Lower leg skin (tissue), 3 donors: ENCODE measurements at regions not wholly inside any gene's neighbourhood (a gene's known extent, or its start where the extent isn't known, plus 50 kb on each side); places are given as distances from the start of the nearest gene placed in this dataset.

Experiments
- POLR2A ChIP-seq, 2 donors: fragments of 450-650 bp; IDR thresholded peaks; one replicate each; pipeline ENCODE4 v1.6.1; 2016 to 2017; ENCODE audit warnings: antibody characterized with exemption in 2 of 2, mild to moderate bottlenecking in 1 of 2, moderate library complexity in 1 of 2
- TF ChIP-seq, protein P1 (sequence below), 3 donors: fragments of 450-650 bp; IDR thresholded peaks; one replicate each; pipeline ENCODE4 v1.5.1; 2016; ENCODE audit warnings: antibody characterized with exemption in 3 of 3, mild to moderate bottlenecking in 3 of 3, moderate library complexity in 2 of 3

DNA sequence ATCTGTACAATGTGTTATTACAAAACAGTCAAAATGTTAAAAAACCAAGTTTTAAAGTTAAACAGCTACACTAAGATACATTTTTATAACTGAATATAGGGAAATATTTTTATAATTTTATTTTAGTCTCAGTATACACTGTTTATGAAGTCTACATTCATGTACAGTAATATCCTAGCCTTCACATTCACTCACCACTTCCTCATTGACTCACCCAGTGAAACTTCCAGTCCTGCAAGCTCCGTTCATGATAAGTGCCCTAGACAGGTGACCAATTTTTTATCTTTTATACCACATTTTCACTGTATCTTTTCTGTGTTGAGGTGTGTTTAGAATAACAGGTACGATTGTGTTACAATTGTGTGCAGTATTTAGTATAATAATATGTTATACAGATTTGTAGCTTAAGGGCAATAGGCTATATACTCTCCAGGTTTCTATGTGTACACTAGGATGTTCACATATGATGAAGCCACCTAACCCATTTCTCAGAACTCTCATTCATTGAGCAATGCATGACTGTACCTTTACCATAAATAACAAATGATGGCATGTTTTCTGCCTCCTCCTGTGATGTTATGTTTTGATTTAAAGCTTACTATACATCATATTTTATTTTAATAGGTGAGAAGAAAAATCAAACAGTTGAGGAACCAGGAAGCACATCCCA, 388.4 kb upstream of the NDN start:
- TF ChIP-seq, protein P1, sequence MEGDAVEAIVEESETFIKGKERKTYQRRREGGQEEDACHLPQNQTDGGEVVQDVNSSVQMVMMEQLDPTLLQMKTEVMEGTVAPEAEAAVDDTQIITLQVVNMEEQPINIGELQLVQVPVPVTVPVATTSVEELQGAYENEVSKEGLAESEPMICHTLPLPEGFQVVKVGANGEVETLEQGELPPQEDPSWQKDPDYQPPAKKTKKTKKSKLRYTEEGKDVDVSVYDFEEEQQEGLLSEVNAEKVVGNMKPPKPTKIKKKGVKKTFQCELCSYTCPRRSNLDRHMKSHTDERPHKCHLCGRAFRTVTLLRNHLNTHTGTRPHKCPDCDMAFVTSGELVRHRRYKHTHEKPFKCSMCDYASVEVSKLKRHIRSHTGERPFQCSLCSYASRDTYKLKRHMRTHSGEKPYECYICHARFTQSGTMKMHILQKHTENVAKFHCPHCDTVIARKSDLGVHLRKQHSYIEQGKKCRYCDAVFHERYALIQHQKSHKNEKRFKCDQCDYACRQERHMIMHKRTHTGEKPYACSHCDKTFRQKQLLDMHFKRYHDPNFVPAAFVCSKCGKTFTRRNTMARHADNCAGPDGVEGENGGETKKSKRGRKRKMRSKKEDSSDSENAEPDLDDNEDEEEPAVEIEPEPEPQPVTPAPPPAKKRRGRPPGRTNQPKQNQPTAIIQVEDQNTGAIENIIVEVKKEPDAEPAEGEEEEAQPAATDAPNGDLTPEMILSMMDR (IDR thresholded peaks at IDR 0.05) = no peak
- no peak for TF ChIP-seq POLR2A (IDR thresholded peaks at IDR 0.05)
